HG02588 (cell line): ENCODE measurements at regions not wholly inside any gene's neighbourhood (a gene's known extent, or its start where the extent isn't known, plus 50 kb on each side); places are given as distances from the start of the nearest gene placed in this dataset.
A peak's percentile ranks its signal among the peaks of the same experiment; 100 is the strongest.

Experiments used
- ATAC-seq: cut with Tn5 transposase; IDR thresholded peaks from one replicate; pipeline ENCODE4 v1.9.1; 2021; ENCODE audit warnings: mild to moderate bottlenecking, moderate library complexity; ENCODE audit not compliant: unreplicated experiment

- no peak for ATAC-seq
Measured at GRCh38 chr6:143621876-143622605, 55.7 kb upstream of the PHACTR2 start.

DNA sequence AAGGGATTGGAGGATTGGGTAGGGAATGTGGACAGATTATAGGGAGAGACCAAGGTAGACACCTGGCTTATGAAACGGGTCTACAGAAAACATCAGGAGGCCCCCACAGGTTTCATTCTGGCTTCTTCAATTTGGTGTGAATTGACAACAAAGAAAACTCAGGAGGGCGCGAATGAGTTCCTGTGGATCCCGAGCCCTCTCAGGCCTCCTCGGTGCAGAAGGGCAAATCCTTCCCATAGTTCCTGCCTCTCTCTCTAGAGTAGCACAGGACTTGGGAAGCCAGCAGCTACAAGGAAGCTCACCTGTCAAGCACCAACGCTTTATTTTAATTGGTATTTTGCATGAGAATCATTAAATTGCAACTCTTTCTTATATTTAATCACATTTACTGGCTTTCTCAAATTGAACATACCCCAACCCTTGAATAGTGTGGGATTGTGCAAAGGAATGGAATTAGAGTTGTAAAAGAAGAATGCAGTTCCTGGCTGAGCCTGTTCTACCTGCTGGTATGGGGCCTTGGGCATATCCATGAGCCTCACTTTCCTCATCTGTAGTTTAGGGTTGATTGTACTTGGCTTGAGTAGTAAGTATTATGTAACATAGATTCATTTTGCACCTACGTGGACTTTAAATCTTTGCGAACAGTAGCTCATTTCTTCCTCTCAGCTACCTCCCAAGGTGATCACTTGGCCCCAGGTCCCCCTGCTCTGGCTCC lies 56.4 kb upstream of the PHACTR2 start:
- ATAC-seq: no peak

DNA sequence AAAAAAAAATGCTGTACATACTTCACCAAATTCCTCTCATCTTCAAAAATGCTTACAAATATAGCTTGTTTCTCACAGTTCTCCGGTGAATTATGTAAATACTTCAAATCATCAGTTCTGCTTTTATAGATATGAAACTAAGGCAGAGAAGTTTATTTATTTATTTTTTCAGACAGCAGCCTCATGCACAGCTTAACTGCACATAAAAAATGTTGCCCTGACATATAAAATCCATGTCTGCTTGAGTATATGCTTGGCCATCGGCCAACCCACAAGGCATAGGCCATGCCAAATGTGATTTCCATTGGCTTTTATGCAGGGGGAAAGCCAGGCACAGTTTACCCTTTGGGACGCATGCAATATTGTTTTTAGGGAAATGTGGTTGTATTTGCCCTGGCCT lies 57.3 kb upstream of the PHACTR2 start:
- no peak for ATAC-seq

- no peak for ATAC-seq
Measured at GRCh38 chr6:143619824-143620401, 57.9 kb upstream of the PHACTR2 start.

GRCh38 chr6:143616741-143617140 lies 61.0 kb upstream of the PHACTR2 start:
- no peak for ATAC-seq

- no peak for ATAC-seq
Measured at GRCh38 chr6:143615785-143616184, 62.0 kb upstream of the PHACTR2 start.

GRCh38 chr6:143614235-143614634 lies 63.5 kb upstream of the PHACTR2 start:
- ATAC-seq: no peak

DNA sequence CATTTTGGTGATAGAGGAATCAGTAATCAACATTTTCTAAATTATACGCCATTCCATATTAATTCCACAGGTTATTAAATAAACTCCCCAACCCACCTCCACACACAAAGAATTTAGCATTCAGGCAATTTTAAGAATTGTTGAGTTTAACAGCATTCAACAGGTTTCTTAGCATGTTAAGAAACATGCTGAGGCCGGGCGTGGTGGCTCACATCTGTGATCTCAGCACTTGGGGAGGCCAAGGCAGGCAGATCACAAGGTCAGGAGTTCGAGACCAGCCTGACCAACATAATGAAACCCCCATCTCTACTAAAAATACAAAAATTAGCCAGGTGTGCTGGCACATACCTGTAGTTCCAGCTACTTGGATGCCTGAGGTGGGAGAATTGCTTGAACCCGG lies 64.0 kb upstream of the PHACTR2 start:
- ATAC-seq: no peak

GRCh38 chr6:143612186-143612585 lies 65.6 kb upstream of the PHACTR2 start:
- ATAC-seq: no peak

DNA sequence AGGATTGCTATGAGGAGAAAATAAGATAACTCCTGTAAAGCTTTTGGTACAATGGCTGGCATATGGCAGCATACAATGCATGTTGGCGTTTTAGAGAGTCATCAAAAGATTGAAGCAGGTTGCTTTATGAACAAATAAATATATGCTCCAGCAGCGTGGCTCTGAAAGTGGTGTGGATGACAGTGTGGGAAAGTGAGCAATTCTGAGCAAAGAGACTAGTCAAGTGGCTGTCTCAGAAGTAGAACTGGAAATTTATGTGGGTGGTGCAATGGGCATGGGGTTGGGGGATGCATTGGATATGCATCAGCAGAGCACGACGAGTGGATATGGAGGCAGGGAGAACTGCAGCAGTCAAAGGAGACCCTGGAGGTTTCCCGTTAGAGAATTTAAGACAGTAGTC lies 66.2 kb upstream of the PHACTR2 start:
- no peak for ATAC-seq

DNA sequence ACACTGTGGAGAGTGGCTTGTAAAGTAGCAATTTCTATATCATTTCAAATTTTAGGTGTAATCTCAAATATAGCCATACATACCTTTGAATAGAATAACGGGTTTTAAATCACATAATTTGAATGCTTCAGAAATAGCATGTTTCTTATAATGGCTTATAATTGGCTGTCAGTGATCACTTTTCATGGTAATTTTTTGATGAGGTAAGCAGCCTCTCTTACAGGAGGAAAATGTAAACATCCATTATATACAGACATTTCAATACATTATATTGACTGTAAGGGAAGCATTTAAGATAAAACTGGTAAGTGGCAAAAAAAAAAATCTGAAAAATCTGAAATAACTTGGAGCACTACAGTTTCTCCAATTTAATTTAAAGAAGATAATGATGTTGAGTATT lies 67.8 kb upstream of the PHACTR2 start:
- no peak for ATAC-seq

- no peak for ATAC-seq
Measured at GRCh38 chr6:143609501-143609900, 68.3 kb upstream of the PHACTR2 start.

DNA sequence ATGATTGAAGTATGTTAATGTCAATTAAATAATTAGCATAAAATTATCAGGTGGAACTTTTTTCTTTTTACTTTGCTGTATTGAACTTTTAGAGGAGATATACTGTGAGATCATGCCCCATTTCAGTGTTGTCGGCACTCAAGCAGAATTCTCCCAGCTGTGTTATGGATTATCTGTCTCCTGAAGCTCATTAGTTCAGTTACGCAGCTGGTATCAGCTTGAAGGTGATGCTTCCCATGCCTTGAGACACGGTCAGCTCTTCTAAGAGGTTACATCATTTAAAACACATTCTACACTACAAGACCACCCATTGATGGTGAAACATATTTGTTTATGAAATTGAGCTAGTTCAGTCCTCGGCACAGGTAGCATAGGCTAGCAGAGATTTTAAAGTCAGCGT lies 68.9 kb upstream of the PHACTR2 start:
- ATAC-seq: no peak

GRCh38 chr6:143607974-143608373 lies 69.8 kb upstream of the PHACTR2 start:
- no peak for ATAC-seq

GRCh38 chr6:143607168-143607567 lies 70.6 kb upstream of the PHACTR2 start:
- ATAC-seq: no peak

DNA sequence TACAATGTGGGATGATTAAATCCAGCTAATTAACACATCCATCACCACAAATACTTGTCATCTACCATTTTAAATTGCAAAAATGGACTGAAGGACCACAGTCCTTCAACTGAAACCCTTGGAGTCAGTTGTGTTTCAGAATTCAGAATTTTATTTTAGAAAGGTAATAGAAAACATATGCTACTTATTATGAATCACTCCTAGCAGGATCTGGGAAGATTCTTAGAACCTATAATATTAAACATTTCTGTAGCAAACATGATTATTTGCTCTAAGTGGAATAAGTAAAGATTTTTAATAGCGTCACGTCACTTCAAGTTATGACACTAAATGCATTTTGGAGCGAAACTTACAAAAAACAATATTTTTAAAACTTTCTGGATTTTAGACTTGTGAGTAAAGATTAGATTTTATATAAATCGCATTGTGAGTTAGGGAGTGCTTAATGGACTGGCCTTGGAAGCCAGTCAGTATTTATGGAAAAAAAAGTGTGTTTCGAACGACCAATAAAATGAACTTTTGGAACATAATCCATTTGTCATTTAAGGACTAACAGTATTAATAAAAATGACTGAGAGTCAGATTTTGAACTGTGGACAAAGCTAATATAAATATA lies 71.8 kb upstream of the PHACTR2 start:
- ATAC-seq: no peak

- no peak for ATAC-seq
Measured at GRCh38 chr6:143603455-143603854, 74.3 kb upstream of the PHACTR2 start.

DNA sequence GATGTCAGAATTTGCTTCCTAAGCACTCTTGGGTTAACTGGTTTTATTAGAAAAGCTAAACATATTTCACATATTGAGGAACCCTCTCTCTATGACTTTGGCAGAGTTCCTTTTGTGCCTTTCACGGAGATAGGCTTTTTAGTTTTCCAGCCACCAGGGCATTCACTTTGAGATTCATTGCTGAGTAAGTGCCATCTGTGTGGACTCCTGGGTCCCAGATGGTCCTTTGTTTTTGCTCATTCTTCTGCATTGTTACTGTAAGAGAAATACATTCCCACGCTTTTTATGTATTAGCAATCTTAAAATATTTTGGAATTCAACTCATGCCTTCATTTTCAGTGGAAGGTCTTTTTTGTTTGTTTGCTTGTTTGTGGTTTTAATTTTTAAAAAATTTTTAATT lies 76.3 kb upstream of the PHACTR2 start:
- no peak for ATAC-seq

GRCh38 chr6:143600821-143601220 lies 76.9 kb upstream of the PHACTR2 start:
- ATAC-seq: no peak

DNA sequence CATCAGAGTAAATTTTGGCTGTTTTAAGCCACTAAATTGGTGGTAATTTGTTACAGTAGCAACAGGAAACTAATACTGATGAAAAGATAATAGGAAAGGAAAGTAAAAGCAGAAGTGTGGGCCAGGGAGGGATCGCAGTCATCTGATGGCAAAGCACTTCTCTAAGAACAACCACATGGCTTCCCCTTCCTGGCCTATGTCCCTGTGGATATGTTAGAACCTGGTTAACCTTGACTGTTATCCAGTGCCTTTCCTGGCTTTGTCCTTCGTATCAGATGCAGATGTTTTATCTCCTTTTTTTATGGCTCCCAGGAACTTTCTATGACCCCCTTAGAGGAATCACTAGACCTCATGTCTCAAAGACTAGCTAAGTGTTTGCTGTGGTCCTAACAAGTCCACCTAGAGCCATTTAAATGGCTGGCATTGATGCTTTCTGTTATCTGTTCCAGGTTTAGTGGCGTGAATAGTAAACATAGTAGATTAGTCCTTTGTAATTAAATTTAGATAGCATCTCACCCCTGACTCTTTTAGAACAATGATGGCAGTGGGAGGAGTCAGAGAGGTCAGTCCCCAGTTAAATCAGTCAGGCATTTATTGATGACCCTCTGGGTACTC lies 79.2 kb upstream of the PHACTR2 start:
- ATAC-seq: peak; percentile 49

DNA sequence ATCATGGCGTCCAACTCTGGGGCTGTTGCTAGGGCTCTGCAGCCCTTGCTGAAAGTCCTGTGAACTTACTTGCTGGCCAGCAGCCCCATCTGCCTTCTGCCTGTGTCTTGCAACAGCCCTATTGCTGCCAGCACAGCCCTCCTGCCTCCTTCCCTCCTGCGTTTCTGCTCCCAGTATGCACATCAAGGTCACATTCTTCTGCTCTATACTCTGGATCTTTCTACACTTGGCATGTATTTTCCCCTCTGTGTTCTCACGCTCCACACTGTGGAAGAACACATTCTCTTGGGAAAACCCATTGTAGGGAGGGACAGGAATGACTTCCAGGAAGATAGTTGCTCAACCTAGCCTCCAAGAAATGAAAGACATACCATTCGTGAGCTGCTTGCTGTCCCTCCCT lies 80.9 kb upstream of the PHACTR2 start:
- ATAC-seq: no peak
